Sigmoid colon (tissue), 4 donors: ENCODE measurements at regions not wholly inside any gene's neighbourhood (a gene's known extent, or its start where the extent isn't known, plus 50 kb on each side); places are given as distances from the start of the nearest gene placed in this dataset.

ENCODE experiments used
- EP300 ChIP-seq, 4 donors: sonication (generic); formaldehyde crosslinking; IDR thresholded peaks; one replicate each; pipeline ENCODE4 v1.6.1; 2017; ENCODE audit warnings: antibody characterized with exemption in 4 of 4
- TF ChIP-seq, protein P1 (sequence below), 4 experiments: fragments of 450-650 bp in 3 of 4; fragments of 200-600 bp in 1 of 4; IDR thresholded peaks; one replicate each; pipeline ENCODE4 v1.5.1; 2016 to 2019; ENCODE audit warnings: antibody characterized with exemption in 4 of 4, mild to moderate bottlenecking in 3 of 4, moderate library complexity in 2 of 4

DNA sequence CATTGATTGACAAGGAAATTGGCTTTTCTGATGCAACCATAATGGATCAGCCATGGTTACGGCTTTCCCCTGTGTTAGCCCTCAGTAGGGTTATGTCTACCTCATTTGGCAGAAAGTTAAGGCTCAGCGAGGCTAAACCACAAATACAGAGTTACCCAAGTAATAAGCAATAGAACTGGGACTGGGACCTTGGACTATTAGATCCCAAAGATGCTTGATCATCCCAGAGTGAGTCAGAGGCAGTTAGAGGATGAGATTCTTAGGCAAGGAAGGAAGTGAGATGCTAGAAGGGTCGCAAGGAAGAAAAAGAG, 401.4 kb downstream of the TNS3 start:
- TF ChIP-seq, protein P1, sequence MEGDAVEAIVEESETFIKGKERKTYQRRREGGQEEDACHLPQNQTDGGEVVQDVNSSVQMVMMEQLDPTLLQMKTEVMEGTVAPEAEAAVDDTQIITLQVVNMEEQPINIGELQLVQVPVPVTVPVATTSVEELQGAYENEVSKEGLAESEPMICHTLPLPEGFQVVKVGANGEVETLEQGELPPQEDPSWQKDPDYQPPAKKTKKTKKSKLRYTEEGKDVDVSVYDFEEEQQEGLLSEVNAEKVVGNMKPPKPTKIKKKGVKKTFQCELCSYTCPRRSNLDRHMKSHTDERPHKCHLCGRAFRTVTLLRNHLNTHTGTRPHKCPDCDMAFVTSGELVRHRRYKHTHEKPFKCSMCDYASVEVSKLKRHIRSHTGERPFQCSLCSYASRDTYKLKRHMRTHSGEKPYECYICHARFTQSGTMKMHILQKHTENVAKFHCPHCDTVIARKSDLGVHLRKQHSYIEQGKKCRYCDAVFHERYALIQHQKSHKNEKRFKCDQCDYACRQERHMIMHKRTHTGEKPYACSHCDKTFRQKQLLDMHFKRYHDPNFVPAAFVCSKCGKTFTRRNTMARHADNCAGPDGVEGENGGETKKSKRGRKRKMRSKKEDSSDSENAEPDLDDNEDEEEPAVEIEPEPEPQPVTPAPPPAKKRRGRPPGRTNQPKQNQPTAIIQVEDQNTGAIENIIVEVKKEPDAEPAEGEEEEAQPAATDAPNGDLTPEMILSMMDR (IDR thresholded peaks at IDR 0.05) = no peak
- TF ChIP-seq EP300 (IDR thresholded peaks at IDR 0.05) = no peak
